Activated CD4-positive, alpha-beta T cell treated with anti-CD3 and anti-CD28 coated beads, Interleukin-2, amount 10 ng/mL, durations not matched to agents 7 days and 5 days (primary cell): ENCODE measurements at regions not wholly inside any gene's neighbourhood (a gene's known extent, or its start where the extent isn't known, plus 50 kb on each side); places are given as distances from the start of the nearest gene placed in this dataset.
"Not testable (repeated sequence)": the region's sequence is repeated elsewhere in the genome, so short reads cannot be mapped to it uniquely, and the experiment has no call there.

ENCODE experiments used
- CTCF ChIA-PET: fragments of 350-600 bp; sonication (Branson Sonifier 250); formaldehyde crosslinking; loops from one replicate; lab custom pipeline; 2021; ENCODE audit warnings: antibody characterized with exemption; lab: Charles Lee
- POLR2A ChIA-PET: fragments of 350-600 bp; sonication (Branson Sonifier 250); formaldehyde crosslinking; loops from one replicate; lab custom pipeline; 2021; ENCODE audit warnings: antibody characterized with exemption; lab: Charles Lee
- DNase-seq: peaks from one replicate; pipeline ENCODE4 v3.0.0-alpha.2; 2020
- H3K27ac Mint-ChIP-seq: one replicate; pipeline ENCODE4 v1.8.0; 2021; ENCODE audit warnings: mild to moderate bottlenecking, moderate library complexity, mixed read lengths
- H3K27me3 Mint-ChIP-seq: one replicate; pipeline ENCODE4 v1.8.0; 2021; ENCODE audit warnings: mixed read lengths
- H3K36me3 Mint-ChIP-seq: one replicate; pipeline ENCODE4 v1.8.0; 2021; ENCODE audit warnings: low read depth, mixed read lengths
- H3K4me1 Mint-ChIP-seq: one replicate; pipeline ENCODE4 v1.8.0; 2021; ENCODE audit warnings: mixed read lengths
- H3K4me3 Mint-ChIP-seq: one replicate; pipeline ENCODE4 v1.8.0; 2021; ENCODE audit warnings: mild to moderate bottlenecking, moderate library complexity, mixed read lengths
- H3K9me3 Mint-ChIP-seq: one replicate; pipeline ENCODE4 v1.8.0; 2021; ENCODE audit warnings: mixed read lengths

DNA sequence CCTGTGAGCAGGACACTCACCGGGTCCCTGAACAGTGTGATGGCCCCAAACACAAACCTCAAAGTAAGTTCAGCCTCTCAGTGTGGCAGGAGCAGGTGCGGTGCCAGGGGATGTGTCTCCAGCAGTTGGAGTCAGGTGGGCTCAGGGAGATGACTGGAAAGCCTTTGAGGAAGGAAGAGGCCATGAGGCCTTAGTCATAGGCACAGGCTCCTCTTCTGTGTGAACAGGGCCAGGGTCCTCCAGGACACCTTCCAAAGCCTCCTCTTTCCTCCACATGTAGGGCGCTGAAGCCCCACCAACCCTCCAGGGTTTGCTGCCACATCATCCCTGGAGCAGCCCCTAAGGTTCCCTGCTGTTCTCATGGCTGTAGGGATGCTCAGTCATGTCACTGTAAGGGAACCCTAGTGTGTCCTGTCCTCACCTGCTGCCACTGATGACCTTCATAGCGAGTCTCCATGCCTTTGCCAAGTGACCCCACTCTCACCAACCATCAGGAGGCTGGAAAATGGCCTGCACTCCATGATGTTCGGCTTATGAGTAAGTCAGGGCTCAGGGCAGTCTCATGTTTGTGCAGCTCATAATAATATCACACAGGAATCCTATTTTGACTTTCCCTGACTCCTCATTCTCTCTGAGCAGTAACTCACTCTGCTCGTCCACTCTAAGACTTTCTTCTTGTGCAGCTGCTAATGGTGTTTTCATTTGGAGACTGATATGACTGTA lies 1152.9 kb downstream of the RPIA start:
- Mint-ChIP-seq H3K27me3 (no peaks in the 10 kb centered on the region), H3K36me3 (peaks cover 7% of the 10 kb centered on the region), H3K27ac (no peak overlapping the region), H3K4me3 (no peak overlapping the region), H3K4me1 (no peaks in the 10 kb centered on the region), H3K9me3 (peaks cover 14% of the 10 kb centered on the region)
- POLR2A ChIA-PET, result no interaction called here
- DNase-seq, result no peak
- CTCF ChIA-PET, result no interaction called here

DNA sequence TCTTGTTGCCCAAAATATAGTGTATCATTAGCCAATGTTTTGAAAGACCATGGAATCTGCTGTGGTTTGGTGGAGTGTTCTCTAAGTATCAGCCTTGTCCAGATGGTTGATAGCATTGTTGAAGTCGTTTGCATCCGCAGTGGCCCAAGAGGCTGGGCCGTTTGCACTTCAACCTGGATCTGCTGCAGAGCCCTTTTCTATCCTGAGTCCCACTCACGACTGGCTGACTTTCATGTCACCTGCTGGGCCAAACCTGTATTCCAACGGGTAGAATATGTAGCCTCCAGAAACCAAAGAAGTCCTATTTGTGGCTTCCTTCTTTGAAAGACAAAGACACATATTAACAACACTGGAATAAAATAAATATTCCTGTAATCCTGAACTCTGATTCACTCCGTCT lies 1154.1 kb downstream of the RPIA start:
- H3K36me3 Mint-ChIP-seq, result peaks cover 2% of the 10 kb centered on the region
- ChIA-PET CTCF (no interaction called here), POLR2A (no interaction called here)

GRCh38 chr2:89848114-89848513 lies 1156.6 kb downstream of the RPIA start:
- DNase-seq, result no peak
- no peak overlapping the region for H3K27ac Mint-ChIP-seq
- H3K27me3 Mint-ChIP-seq, result no peaks in the 10 kb centered on the region
- ChIA-PET CTCF (no interaction called here), POLR2A (no interaction called here)
- H3K4me3 Mint-ChIP-seq, result no peak overlapping the region
- no peaks in the 10 kb centered on the region for H3K36me3 Mint-ChIP-seq
- H3K4me1 Mint-ChIP-seq, result no peaks in the 10 kb centered on the region
- H3K9me3 Mint-ChIP-seq, result no peaks in the 10 kb centered on the region

More for the DNA sequence above, 1154.1 kb downstream of the RPIA start:
- H3K9me3 Mint-ChIP-seq, result peaks cover 9% of the 10 kb centered on the region
- H3K27ac Mint-ChIP-seq, result no peak overlapping the region
- DNase-seq, result no peak
- no peaks in the 10 kb centered on the region for H3K4me1 Mint-ChIP-seq
- no peaks in the 10 kb centered on the region for H3K27me3 Mint-ChIP-seq
- H3K4me3 Mint-ChIP-seq, result no peak overlapping the region

GRCh38 chr2:89848763-89849368 lies 1157.4 kb downstream of the RPIA start:
- Mint-ChIP-seq H3K27ac (no peak overlapping the region), H3K36me3 (no peaks in the 10 kb centered on the region), H3K27me3 (no peaks in the 10 kb centered on the region), H3K9me3 (no peaks in the 10 kb centered on the region), H3K4me3 (no peak overlapping the region), H3K4me1 (no peaks in the 10 kb centered on the region)
- POLR2A ChIA-PET, result no interaction called here
- CTCF ChIA-PET, result no interaction called here
- DNase-seq, result no peak

- Mint-ChIP-seq H3K4me1 (no peaks in the 10 kb centered on the region), H3K4me3 (no peak overlapping the region), H3K36me3 (no peaks in the 10 kb centered on the region), H3K27me3 (no peaks in the 10 kb centered on the region), H3K9me3 (no peaks in the 10 kb centered on the region), H3K27ac (no peak overlapping the region)
- CTCF ChIA-PET, result no interaction called here
- POLR2A ChIA-PET, result no interaction called here
- no peak for DNase-seq
Observed at GRCh38 chr2:89849731-89850130, 1158.3 kb downstream of the RPIA start.

- CTCF ChIA-PET, result no interaction called here
- no peak for DNase-seq
- H3K27me3 Mint-ChIP-seq, result no peaks in the 10 kb centered on the region
- no peak overlapping the region for H3K4me3 Mint-ChIP-seq
- H3K36me3 Mint-ChIP-seq, result no peaks in the 10 kb centered on the region
- POLR2A ChIA-PET, result no interaction called here
- H3K4me1 Mint-ChIP-seq, result no peaks in the 10 kb centered on the region
- H3K9me3 Mint-ChIP-seq, result no peaks in the 10 kb centered on the region
- H3K27ac Mint-ChIP-seq, result no peak overlapping the region
Observed at GRCh38 chr2:89850481-89850880, 1159.0 kb downstream of the RPIA start.

GRCh38 chr2:89850881-89851582 lies 1159.6 kb downstream of the RPIA start:
- no peaks in the 10 kb centered on the region for H3K27me3 Mint-ChIP-seq
- CTCF ChIA-PET, result no interaction called here
- H3K4me1 Mint-ChIP-seq, result no peaks in the 10 kb centered on the region
- H3K4me3 Mint-ChIP-seq, result no peak overlapping the region
- POLR2A ChIA-PET, result no interaction called here
- H3K9me3 Mint-ChIP-seq, result no peaks in the 10 kb centered on the region
- no peaks in the 10 kb centered on the region for H3K36me3 Mint-ChIP-seq
- H3K27ac Mint-ChIP-seq, result no peak overlapping the region
- DNase-seq, result no peak

- CTCF ChIA-PET, result no interaction called here
- Mint-ChIP-seq H3K9me3 (no peaks in the 10 kb centered on the region), H3K27me3 (no peaks in the 10 kb centered on the region), H3K27ac (no peak overlapping the region), H3K36me3 (no peaks in the 10 kb centered on the region), H3K4me3 (no peak overlapping the region), H3K4me1 (no peaks in the 10 kb centered on the region)
- DNase-seq, result no peak
- POLR2A ChIA-PET, result no interaction called here
Observed at GRCh38 chr2:89851583-89851905, 1160.1 kb downstream of the RPIA start.

DNA sequence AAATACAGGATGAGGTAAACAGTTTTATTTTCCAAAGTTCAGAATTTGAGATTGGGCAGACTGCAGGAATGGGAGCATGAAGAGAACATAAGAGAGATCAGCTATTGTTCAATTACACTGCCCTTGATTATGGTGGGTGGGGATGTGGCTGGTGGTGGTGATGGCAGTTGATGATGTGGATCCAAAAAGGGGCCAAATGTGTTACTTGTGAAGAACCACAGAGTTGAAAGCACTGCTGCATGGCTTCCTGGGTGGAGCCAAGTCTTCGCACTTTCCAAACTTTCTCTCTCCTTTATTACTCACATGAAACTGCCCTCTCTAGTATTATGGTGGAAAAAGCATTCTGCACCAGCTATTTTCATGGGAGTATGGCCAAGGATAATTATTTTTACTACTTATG lies 1162.0 kb downstream of the RPIA start:
- H3K36me3 Mint-ChIP-seq, H3K27ac Mint-ChIP-seq, POLR2A ChIA-PET: not testable (repeated sequence)

GRCh38 chr2:89855752-89856151 lies 1164.3 kb downstream of the RPIA start:
- H3K36me3 Mint-ChIP-seq, CTCF ChIA-PET, H3K27me3 Mint-ChIP-seq, DNase-seq, H3K9me3 Mint-ChIP-seq, H3K4me3 Mint-ChIP-seq, H3K27ac Mint-ChIP-seq, H3K4me1 Mint-ChIP-seq, POLR2A ChIA-PET: not testable (repeated sequence)

More for the DNA sequence above, 1162.0 kb downstream of the RPIA start:
- H3K9me3 Mint-ChIP-seq, H3K4me1 Mint-ChIP-seq, H3K27me3 Mint-ChIP-seq, CTCF ChIA-PET, H3K4me3 Mint-ChIP-seq, DNase-seq: not testable (repeated sequence)

- H3K4me3 Mint-ChIP-seq, H3K4me1 Mint-ChIP-seq, POLR2A ChIA-PET, H3K27me3 Mint-ChIP-seq, CTCF ChIA-PET, H3K9me3 Mint-ChIP-seq, H3K27ac Mint-ChIP-seq, DNase-seq, H3K36me3 Mint-ChIP-seq: not testable (repeated sequence)
Observed at GRCh38 chr2:89856305-89856704, 1164.8 kb downstream of the RPIA start.

- H3K36me3 Mint-ChIP-seq, DNase-seq, H3K9me3 Mint-ChIP-seq, H3K4me3 Mint-ChIP-seq, CTCF ChIA-PET, H3K27ac Mint-ChIP-seq, H3K27me3 Mint-ChIP-seq, H3K4me1 Mint-ChIP-seq, POLR2A ChIA-PET: not testable (repeated sequence)
Observed at GRCh38 chr2:89862164-89862563, 1170.7 kb downstream of the RPIA start.

- POLR2A ChIA-PET, H3K4me3 Mint-ChIP-seq, H3K27ac Mint-ChIP-seq, DNase-seq, H3K9me3 Mint-ChIP-seq, CTCF ChIA-PET, H3K27me3 Mint-ChIP-seq, H3K36me3 Mint-ChIP-seq, H3K4me1 Mint-ChIP-seq: not testable (repeated sequence)
Observed at GRCh38 chr2:89863209-89863608, 1171.7 kb downstream of the RPIA start.
